H9 (cell line): ENCODE measurements at regions not wholly inside any gene's neighbourhood (a gene's known extent, or its start where the extent isn't known, plus 50 kb on each side); places are given as distances from the start of the nearest gene placed in this dataset.

Source experiments
- DNase-seq: peaks from one replicate; pipeline ENCODE4 v3.0.0-alpha.2; 2017
- H2AFZ ChIP-seq: one replicate; pipeline ENCODE4 v1.6.1; 2013; ENCODE audit warnings: mild to moderate bottlenecking, low read length, control low read depth, moderate library complexity
- H2AK5ac ChIP-seq: 2 replicates; pipeline ENCODE4 v1.6.1; 2013; ENCODE audit warnings: low read length, control low read depth, mixed read lengths; ENCODE audit not compliant: insufficient read length
- H2BK120ac ChIP-seq: one replicate; pipeline ENCODE4 v1.6.1; 2013; ENCODE audit warnings: low read depth, mild to moderate bottlenecking, low read length, control low read depth, inconsistent platforms; ENCODE audit not compliant: poor library complexity, severe bottlenecking
- H2BK12ac ChIP-seq: 2 replicates; pipeline ENCODE4 v1.6.1; 2013; ENCODE audit warnings: low read length, control low read depth, mixed read lengths, low read depth; ENCODE audit not compliant: insufficient read length
- H2BK15ac ChIP-seq: 2 replicates; pipeline ENCODE4 v1.6.1; 2013; ENCODE audit warnings: low read depth, low read length, control low read depth
- H2BK20ac ChIP-seq: one replicate; pipeline ENCODE4 v1.6.1; 2013; ENCODE audit warnings: low read depth, mild to moderate bottlenecking, low read length, control low read depth, inconsistent platforms; ENCODE audit not compliant: poor library complexity, severe bottlenecking
- H2BK5ac ChIP-seq: 2 replicates; pipeline ENCODE4 v1.6.1; 2013; ENCODE audit warnings: low read length, control low read depth, mixed read lengths; ENCODE audit not compliant: insufficient read length
- H3K14ac ChIP-seq: 2 replicates; pipeline ENCODE4 v1.6.1; 2013; ENCODE audit warnings: low read length, control low read depth; ENCODE audit not compliant: insufficient read depth
- H3K18ac ChIP-seq: 2 replicates; pipeline ENCODE4 v1.6.1; 2013; ENCODE audit warnings: low read depth, mild to moderate bottlenecking, mixed read lengths, low read length, control low read depth; ENCODE audit not compliant: insufficient read length
- H3K23ac ChIP-seq: 2 replicates; pipeline ENCODE4 v1.6.1; 2013; ENCODE audit warnings: low read length, control low read depth, mixed read lengths, low read depth; ENCODE audit not compliant: insufficient read length
- H3K23me2 ChIP-seq: 2 replicates; pipeline ENCODE4 v1.6.1; 2013; ENCODE audit warnings: low read depth, mild to moderate bottlenecking, mixed read lengths, low read length, control low read depth; ENCODE audit not compliant: insufficient read length, poor library complexity, severe bottlenecking
- H3K27ac ChIP-seq: 2 replicates; pipeline ENCODE4 v1.5.1; 2013; ENCODE audit warnings: low read length, control low read depth, mixed read lengths, low read depth; ENCODE audit not compliant: insufficient read length
- H3K27me3 ChIP-seq: 2 replicates; pipeline ENCODE4 v1.6.1; 2013; ENCODE audit warnings: low read length, control low read depth, inconsistent platforms; ENCODE audit not compliant: insufficient read depth
- H3K4ac ChIP-seq: 2 replicates; pipeline ENCODE4 v1.6.1; 2013; ENCODE audit warnings: low read depth, mild to moderate bottlenecking, control low read depth, inconsistent platforms, low read length, moderate library complexity
- H3K4me1 ChIP-seq: 2 replicates; pipeline ENCODE4 v1.6.1; 2013; ENCODE audit warnings: low read length, control low read depth, inconsistent platforms; ENCODE audit not compliant: insufficient read depth
- H3K4me2 ChIP-seq: 2 replicates; pipeline ENCODE4 v1.6.1; 2013; ENCODE audit warnings: low read length, control low read depth, mixed read lengths; ENCODE audit not compliant: insufficient read length, insufficient read depth
- H3K56ac ChIP-seq: 2 replicates; pipeline ENCODE4 v1.6.1; 2013; ENCODE audit warnings: low read depth, mild to moderate bottlenecking, mixed read lengths, low read length, control low read depth; ENCODE audit not compliant: insufficient read length
- H3K79me1 ChIP-seq: 2 replicates; pipeline ENCODE4 v1.6.1; 2013; ENCODE audit warnings: low read depth, mild to moderate bottlenecking, moderate library complexity, low read length, control low read depth, inconsistent platforms; ENCODE audit not compliant: insufficient read depth, poor library complexity, severe bottlenecking
- H3K79me2 ChIP-seq: 2 replicates; pipeline ENCODE4 v1.6.1; 2013; ENCODE audit warnings: low read length, control low read depth, inconsistent platforms; ENCODE audit not compliant: insufficient read depth
- H3K9ac ChIP-seq: 2 replicates; pipeline ENCODE4 v1.6.1; 2013; ENCODE audit warnings: low read length, control low read depth, mixed read lengths; ENCODE audit not compliant: insufficient read length; ENCODE audit errors: extremely low read depth
- H3K9me3 ChIP-seq: one replicate; pipeline ENCODE4 v1.6.1; 2013; ENCODE audit warnings: low read depth, low read length, inconsistent platforms; ENCODE audit not compliant: control insufficient read depth
- H3T11ph ChIP-seq: one replicate; pipeline ENCODE4 v1.6.1; 2013; ENCODE audit warnings: mild to moderate bottlenecking, low read length, control low read depth, inconsistent platforms
- H4K20me1 ChIP-seq: one replicate; pipeline ENCODE4 v1.6.1; 2013; ENCODE audit not compliant: control insufficient read depth, insufficient read length, insufficient read depth
- H4K5ac ChIP-seq: 2 replicates; pipeline ENCODE4 v1.6.1; 2013; ENCODE audit warnings: low read depth, mild to moderate bottlenecking, mixed read lengths, low read length, control low read depth; ENCODE audit not compliant: insufficient read length
- H4K8ac ChIP-seq: replicated peaks from 2 replicates; pipeline ENCODE4 v1.6.1; 2013; ENCODE audit warnings: low read length, control low read depth, mixed read lengths, low read depth; ENCODE audit not compliant: insufficient read length
- H4K91ac ChIP-seq: 2 replicates; pipeline ENCODE4 v1.6.1; 2013; ENCODE audit warnings: low read depth, mild to moderate bottlenecking, moderate library complexity, mixed read lengths, low read length, control low read depth; ENCODE audit not compliant: insufficient read length
- H3K27ac Mint-ChIP-seq, 3 experiments: 2 replicates in 2 of 3; 3 replicates in 1 of 3; pipeline ENCODE4 v1.8.0; 2020 to 2021; ENCODE audit warnings: mixed read lengths in 3 of 3, mild to moderate bottlenecking in 1 of 3, moderate library complexity in 1 of 3
- H3K27me3 Mint-ChIP-seq: 2 replicates; pipeline ENCODE4 v1.8.0; 2021; ENCODE audit warnings: low read depth, mild to moderate bottlenecking, moderate library complexity, mixed read lengths
- H3K36me3 Mint-ChIP-seq, 3 experiments: 2 replicates in 2 of 3; 3 replicates in 1 of 3; pipeline ENCODE4 v1.8.0; 2020 to 2021; ENCODE audit warnings: low read depth in 3 of 3, mixed read lengths in 3 of 3; ENCODE audit not compliant: insufficient read depth in 1 of 3
- H3K4me1 Mint-ChIP-seq, 2 experiments: 2 replicates each; pipeline ENCODE4 v1.8.0; 2020; ENCODE audit warnings: mixed read lengths in 2 of 2
- H3K4me3 Mint-ChIP-seq, 2 experiments: 2 replicates in 1 of 2; 3 replicates in 1 of 2; pipeline ENCODE4 v1.8.0; 2020 to 2021; ENCODE audit warnings: mild to moderate bottlenecking in 2 of 2, mixed read lengths in 2 of 2, moderate library complexity in 1 of 2
- H3K9me3 Mint-ChIP-seq, 2 experiments: 2 replicates in 1 of 2; 3 replicates in 1 of 2; pipeline ENCODE4 v1.8.0; 2020; ENCODE audit warnings: mild to moderate bottlenecking in 2 of 2, mixed read lengths in 2 of 2, moderate library complexity in 1 of 2
- WGBS: extraction: QIAGEN DNeasy Blood & Tissue Kit; methylation state at CpG from one replicate; pipeline ENCODE4 v1.1.7; 2013; ENCODE audit warnings: missing lambda C conversion rate, low lambda C conversion rate, mixed read lengths; ENCODE audit not compliant: insufficient read length; ENCODE audit errors: extremely low coverage; 5-methylcytosine and 5-hydroxymethylcytosine counted together
- TF ChIP-seq, protein P1 (sequence below): fragments of 200-600 bp; sonication (generic); conservative IDR thresholded peaks from 3 replicates; pipeline ENCODE4 v1.8.0; 2021; ENCODE audit warnings: antibody characterized with exemption, mild to moderate bottlenecking

- Histone ChIP-seq H2AK5ac (no peak overlapping the region), H2BK15ac (no peak overlapping the region), H2BK5ac (no peak overlapping the region), H3K27me3 (no peaks in the 10 kb centered on the region), H3K79me2 (no peaks in the 10 kb centered on the region), H3K23ac (no peak overlapping the region), H4K8ac (no peak overlapping the region), H2AFZ (no peak overlapping the region), H3K79me1 (no peaks in the 10 kb centered on the region), H3T11ph (no peak overlapping the region), H4K20me1 (no peaks in the 10 kb centered on the region), H3K4me1 (no peaks in the 10 kb centered on the region), H4K5ac (no peak overlapping the region), H3K4ac (no peak overlapping the region), H3K9me3 (no peaks in the 10 kb centered on the region), H3K18ac (no peak overlapping the region), H3K4me2 (no peak overlapping the region), H3K56ac (no peak overlapping the region), H3K27ac (no peak overlapping the region), H2BK12ac (no peak overlapping the region), H3K9ac (no peak overlapping the region), H4K91ac (no peak overlapping the region), H2BK20ac (no peak overlapping the region), H2BK120ac (no peak overlapping the region), H3K23me2 (peaks cover 2% of the 10 kb centered on the region), H3K14ac (no peak overlapping the region)
- Mint-ChIP-seq H3K27me3 (peaks cover 5% of the 10 kb centered on the region), H3K4me3 (no peak overlapping the region), H3K4me1 (peaks cover 11 to 12% of the 10 kb centered on the region in 2 experiments), H3K36me3 (0 out of 7 replicates have a peak, but pooled peaks cover 0 to 2% (median 0%) of the 10 kb centered on the region in 3 experiments), H3K9me3 (no peaks in the 10 kb centered on the region), H3K27ac (no peak overlapping the region)
- TF ChIP-seq, protein P1, sequence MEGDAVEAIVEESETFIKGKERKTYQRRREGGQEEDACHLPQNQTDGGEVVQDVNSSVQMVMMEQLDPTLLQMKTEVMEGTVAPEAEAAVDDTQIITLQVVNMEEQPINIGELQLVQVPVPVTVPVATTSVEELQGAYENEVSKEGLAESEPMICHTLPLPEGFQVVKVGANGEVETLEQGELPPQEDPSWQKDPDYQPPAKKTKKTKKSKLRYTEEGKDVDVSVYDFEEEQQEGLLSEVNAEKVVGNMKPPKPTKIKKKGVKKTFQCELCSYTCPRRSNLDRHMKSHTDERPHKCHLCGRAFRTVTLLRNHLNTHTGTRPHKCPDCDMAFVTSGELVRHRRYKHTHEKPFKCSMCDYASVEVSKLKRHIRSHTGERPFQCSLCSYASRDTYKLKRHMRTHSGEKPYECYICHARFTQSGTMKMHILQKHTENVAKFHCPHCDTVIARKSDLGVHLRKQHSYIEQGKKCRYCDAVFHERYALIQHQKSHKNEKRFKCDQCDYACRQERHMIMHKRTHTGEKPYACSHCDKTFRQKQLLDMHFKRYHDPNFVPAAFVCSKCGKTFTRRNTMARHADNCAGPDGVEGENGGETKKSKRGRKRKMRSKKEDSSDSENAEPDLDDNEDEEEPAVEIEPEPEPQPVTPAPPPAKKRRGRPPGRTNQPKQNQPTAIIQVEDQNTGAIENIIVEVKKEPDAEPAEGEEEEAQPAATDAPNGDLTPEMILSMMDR: no peak
- DNase-seq: no peak
- WGBS: no CpG with 5 or more reads among the region's 7 CpGs
Measured at GRCh38 chr1:230009611-230010313, 57.3 kb upstream of the GALNT2 start.
